ENCODE measurements at regions not wholly inside any gene's neighbourhood (a gene's known extent, or its start where the extent isn't known, plus 50 kb on each side); places are given as distances from the start of the nearest gene placed in this dataset.

DNA sequence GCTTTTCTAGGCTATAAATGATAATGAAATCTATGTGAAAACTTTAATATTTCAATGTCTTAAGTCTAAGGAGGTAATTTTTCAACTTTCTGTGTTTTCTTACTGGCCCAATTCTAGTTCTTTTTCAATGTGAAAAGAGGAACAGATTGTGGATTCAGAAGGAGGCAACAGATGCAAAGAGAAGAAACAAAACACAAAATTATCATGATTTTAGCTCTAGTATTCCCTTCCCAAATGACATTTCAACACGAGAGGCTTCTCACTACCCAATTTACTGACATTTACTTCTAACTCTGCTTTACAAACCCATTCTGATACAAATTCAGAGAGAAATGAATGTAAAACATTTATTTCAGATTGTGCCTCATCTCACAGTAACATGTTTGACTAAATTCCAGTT is 169.4 kb downstream of the WT1 start:
- H3K27ac ChIP-seq (ENCODE audit: control insufficient read depth, insufficient read depth, low read length) = no peak overlapping the region
- H2AFZ ChIP-seq (ENCODE audit: control insufficient read depth, low read length) = no peak overlapping the region
- H3K4me3 ChIP-seq (ENCODE audit: control insufficient read depth in 2 of 3, extremely low read depth in 1 of 3, insufficient read depth in 2 of 3, low read depth in 1 of 3, low read length in 3 of 3) = no peak overlapping the region

DNA sequence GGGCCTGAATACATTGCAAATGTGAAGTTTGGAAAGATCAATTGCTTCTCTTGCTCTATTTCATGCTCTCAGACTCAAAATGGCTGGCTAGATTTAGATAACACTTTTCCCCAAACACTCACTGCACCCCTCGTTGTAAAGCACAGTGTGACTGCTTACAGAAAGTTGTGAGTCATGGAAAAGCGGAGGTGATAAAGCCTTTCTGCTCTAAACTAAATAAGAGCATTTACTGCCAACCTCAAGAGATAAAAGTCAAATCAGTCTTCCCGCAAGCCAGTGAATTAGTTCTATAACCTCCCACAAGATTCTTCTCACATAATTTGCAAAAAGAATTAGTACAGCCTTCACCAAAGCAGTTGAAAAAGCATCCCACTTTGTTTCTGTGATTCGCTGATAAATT is 168.7 kb downstream of the WT1 start:
- DNase-seq (ENCODE audit: low read depth, low spot score) = no peak

More for the DNA sequence above, 169.4 kb downstream of the WT1 start:
- Histone ChIP-seq H3K9me1 (ENCODE audit: control insufficient read depth, extremely low read depth, insufficient read depth, low read length) (no peaks in the 10 kb centered on the region), H3K9me3 (ENCODE audit: control insufficient read depth, low read depth, low read length) (no peaks in the 10 kb centered on the region), H3K27me3 (ENCODE audit: control insufficient read depth, extremely low read depth, insufficient read depth, low read length) (no peaks in the 10 kb centered on the region), H3K9ac (ENCODE audit: control insufficient read depth, extremely low read depth, insufficient read depth, low read length) (no peak overlapping the region), H3K4me2 (ENCODE audit: control insufficient read depth, extremely low read depth, insufficient read depth, low read depth, low read length) (no peak overlapping the region), H3K36me3 (ENCODE audit: control insufficient read depth in 2 of 2, extremely low read depth in 1 of 2, insufficient read depth in 2 of 2, low read length in 2 of 2) (no peaks in the 10 kb centered on the region), H3K79me2 (ENCODE audit: control insufficient read depth, insufficient read depth, low read length) (no peaks in the 10 kb centered on the region), H3K4me1 (ENCODE audit: control insufficient read depth, extremely low read depth, insufficient read depth, low read length) (no peaks in the 10 kb centered on the region), H4K20me1 (ENCODE audit: control insufficient read depth, extremely low read depth, insufficient read depth, low read length) (no peaks in the 10 kb centered on the region)
- FAIRE-seq = no peak
- TF ChIP-seq EZH2 (IDR thresholded peaks at IDR 0.05; ENCODE audit: low read length) = no peak
- TF ChIP-seq, protein P1, sequence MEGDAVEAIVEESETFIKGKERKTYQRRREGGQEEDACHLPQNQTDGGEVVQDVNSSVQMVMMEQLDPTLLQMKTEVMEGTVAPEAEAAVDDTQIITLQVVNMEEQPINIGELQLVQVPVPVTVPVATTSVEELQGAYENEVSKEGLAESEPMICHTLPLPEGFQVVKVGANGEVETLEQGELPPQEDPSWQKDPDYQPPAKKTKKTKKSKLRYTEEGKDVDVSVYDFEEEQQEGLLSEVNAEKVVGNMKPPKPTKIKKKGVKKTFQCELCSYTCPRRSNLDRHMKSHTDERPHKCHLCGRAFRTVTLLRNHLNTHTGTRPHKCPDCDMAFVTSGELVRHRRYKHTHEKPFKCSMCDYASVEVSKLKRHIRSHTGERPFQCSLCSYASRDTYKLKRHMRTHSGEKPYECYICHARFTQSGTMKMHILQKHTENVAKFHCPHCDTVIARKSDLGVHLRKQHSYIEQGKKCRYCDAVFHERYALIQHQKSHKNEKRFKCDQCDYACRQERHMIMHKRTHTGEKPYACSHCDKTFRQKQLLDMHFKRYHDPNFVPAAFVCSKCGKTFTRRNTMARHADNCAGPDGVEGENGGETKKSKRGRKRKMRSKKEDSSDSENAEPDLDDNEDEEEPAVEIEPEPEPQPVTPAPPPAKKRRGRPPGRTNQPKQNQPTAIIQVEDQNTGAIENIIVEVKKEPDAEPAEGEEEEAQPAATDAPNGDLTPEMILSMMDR (optimal IDR thresholded peaks at IDR 0.05 in 1 of 3, IDR thresholded peaks at IDR 0.05 in 1 of 3, conservative IDR thresholded peaks at IDR 0.05 in 1 of 3; ENCODE audit: extremely low read depth in 1 of 3, insufficient read depth in 2 of 3, low read length in 3 of 3) = no peak
- DNase-seq (ENCODE audit: low read depth, low spot score) = no peak
- dilution Hi-C loops (cut with MboI; ENCODE audit: extremely low pct_ligation_motif_present, low sequenced_read_pairs) = no loop called here

More for the DNA sequence above, 168.7 kb downstream of the WT1 start:
- H3K9me3 ChIP-seq (ENCODE audit: control insufficient read depth, low read depth, low read length) = no peaks in the 10 kb centered on the region
- H2AFZ ChIP-seq (ENCODE audit: control insufficient read depth, low read length) = no peak overlapping the region
- H3K4me2 ChIP-seq (ENCODE audit: control insufficient read depth, extremely low read depth, insufficient read depth, low read depth, low read length) = no peak overlapping the region
- H3K36me3 ChIP-seq (ENCODE audit: control insufficient read depth in 2 of 2, extremely low read depth in 1 of 2, insufficient read depth in 2 of 2, low read length in 2 of 2) = no peaks in the 10 kb centered on the region
- H3K27ac ChIP-seq (ENCODE audit: control insufficient read depth, insufficient read depth, low read length) = no peak overlapping the region
- H3K9ac ChIP-seq (ENCODE audit: control insufficient read depth, extremely low read depth, insufficient read depth, low read length) = no peak overlapping the region
- dilution Hi-C loops (cut with MboI; ENCODE audit: extremely low pct_ligation_motif_present, low sequenced_read_pairs) = no loop called here
- no peaks in the 10 kb centered on the region for H4K20me1 ChIP-seq (ENCODE audit: control insufficient read depth, extremely low read depth, insufficient read depth, low read length)
- no peaks in the 10 kb centered on the region for H3K79me2 ChIP-seq (ENCODE audit: control insufficient read depth, insufficient read depth, low read length)
- H3K4me3 ChIP-seq (ENCODE audit: control insufficient read depth in 2 of 3, extremely low read depth in 1 of 3, insufficient read depth in 2 of 3, low read depth in 1 of 3, low read length in 3 of 3) = no peak overlapping the region
- H3K27me3 ChIP-seq (ENCODE audit: control insufficient read depth, extremely low read depth, insufficient read depth, low read length) = no peaks in the 10 kb centered on the region
- no peak for TF ChIP-seq EZH2 (IDR thresholded peaks at IDR 0.05; ENCODE audit: low read length)
- TF ChIP-seq, protein P1 (optimal IDR thresholded peaks at IDR 0.05 in 1 of 3, IDR thresholded peaks at IDR 0.05 in 1 of 3, conservative IDR thresholded peaks at IDR 0.05 in 1 of 3; ENCODE audit: extremely low read depth in 1 of 3, insufficient read depth in 2 of 3, low read length in 3 of 3) = no peak
- H3K4me1 ChIP-seq (ENCODE audit: control insufficient read depth, extremely low read depth, insufficient read depth, low read length) = no peaks in the 10 kb centered on the region
- FAIRE-seq = no peak
- H3K9me1 ChIP-seq (ENCODE audit: control insufficient read depth, extremely low read depth, insufficient read depth, low read length) = no peaks in the 10 kb centered on the region
